Uterus (tissue), 3 donors: ENCODE measurements at regions not wholly inside any gene's neighbourhood (a gene's known extent, or its start where the extent isn't known, plus 50 kb on each side); places are given as distances from the start of the nearest gene placed in this dataset.

Experiments
- DNase-seq, 2 donors: peaks; one replicate each; pipeline ENCODE4 v3.0.0-alpha.2; 2019 to 2020
- H3K27ac ChIP-seq, 2 donors: fragments of 200-600 bp; sonication (generic); 1 replicate in 1 of 2; 2 replicates in 1 of 2; pipeline ENCODE4 v1.5.1; 2016 to 2018
- H3K27me3 ChIP-seq, 2 donors: fragments of 200-600 bp; sonication (generic); one replicate each; pipeline ENCODE4 v1.5.1; 2018 to 2019; ENCODE audit warnings: control low read depth in 1 of 2
- H3K36me3 ChIP-seq, 2 donors: fragments of 200-600 bp; sonication (generic); one replicate each; pipeline ENCODE4 v1.5.1; 2019; ENCODE audit warnings: control low read depth in 1 of 2
- H3K4me1 ChIP-seq, 2 donors: fragments of 200-600 bp; sonication (generic); one replicate each; pipeline ENCODE4 v1.5.1; 2018 to 2019; ENCODE audit warnings: control low read depth in 1 of 2
- H3K4me3 ChIP-seq, 2 donors: fragments of 200-600 bp; sonication (generic); 1 replicate in 1 of 2; 2 replicates in 1 of 2; pipeline ENCODE4 v1.5.1; 2018 to 2019; ENCODE audit warnings: mild to moderate bottlenecking in 1 of 2
- H3K9me3 ChIP-seq, 2 donors: fragments of 200-600 bp; sonication (generic); one replicate each; pipeline ENCODE4 v1.5.1; 2019; ENCODE audit warnings: control low read depth in 1 of 2
- POLR2A ChIP-seq, 2 donors: fragments of 450-650 bp; IDR thresholded peaks; one replicate each; pipeline ENCODE4 v1.6.1; 2016; ENCODE audit warnings: antibody characterized with exemption in 2 of 2, mild to moderate bottlenecking in 1 of 2, moderate library complexity in 1 of 2
- intact Hi-C: fragments of 100-400 bp; cut with DNase I; formaldehyde crosslinking; loops from one replicate; pipeline ENCODE4 v1.15.1; 2023; ENCODE audit warnings: low total_unique reads
- TF ChIP-seq, protein P1 (sequence below), 4 experiments: fragments of 200-600 bp in 2 of 4; fragments of 450-650 bp in 2 of 4; sonication (generic) in 2 of 4; IDR thresholded peaks; one replicate each; pipeline ENCODE4 v1.5.1; 2016 to 2019; ENCODE audit warnings: antibody characterized with exemption in 4 of 4, mild to moderate bottlenecking in 2 of 4, moderate library complexity in 1 of 4
- donor health status: DM: yes; HTN: yes; CAD: no.

- H3K27ac ChIP-seq: no peak overlapping the region
- DNase-seq: no peak
- no peaks in the 10 kb centered on the region for H3K27me3 ChIP-seq
- TF ChIP-seq, protein P1, sequence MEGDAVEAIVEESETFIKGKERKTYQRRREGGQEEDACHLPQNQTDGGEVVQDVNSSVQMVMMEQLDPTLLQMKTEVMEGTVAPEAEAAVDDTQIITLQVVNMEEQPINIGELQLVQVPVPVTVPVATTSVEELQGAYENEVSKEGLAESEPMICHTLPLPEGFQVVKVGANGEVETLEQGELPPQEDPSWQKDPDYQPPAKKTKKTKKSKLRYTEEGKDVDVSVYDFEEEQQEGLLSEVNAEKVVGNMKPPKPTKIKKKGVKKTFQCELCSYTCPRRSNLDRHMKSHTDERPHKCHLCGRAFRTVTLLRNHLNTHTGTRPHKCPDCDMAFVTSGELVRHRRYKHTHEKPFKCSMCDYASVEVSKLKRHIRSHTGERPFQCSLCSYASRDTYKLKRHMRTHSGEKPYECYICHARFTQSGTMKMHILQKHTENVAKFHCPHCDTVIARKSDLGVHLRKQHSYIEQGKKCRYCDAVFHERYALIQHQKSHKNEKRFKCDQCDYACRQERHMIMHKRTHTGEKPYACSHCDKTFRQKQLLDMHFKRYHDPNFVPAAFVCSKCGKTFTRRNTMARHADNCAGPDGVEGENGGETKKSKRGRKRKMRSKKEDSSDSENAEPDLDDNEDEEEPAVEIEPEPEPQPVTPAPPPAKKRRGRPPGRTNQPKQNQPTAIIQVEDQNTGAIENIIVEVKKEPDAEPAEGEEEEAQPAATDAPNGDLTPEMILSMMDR (IDR thresholded peaks at IDR 0.05): no peak
- TF ChIP-seq POLR2A (IDR thresholded peaks at IDR 0.05): no peak
- intact Hi-C loops: no loop called here
- no peak overlapping the region for H3K4me3 ChIP-seq
- no peaks in the 10 kb centered on the region for H3K4me1 ChIP-seq
- no peaks in the 10 kb centered on the region for H3K36me3 ChIP-seq
- no peaks in the 10 kb centered on the region for H3K9me3 ChIP-seq
Measured at GRCh38 chr11:69906453-69906907, 87.3 kb upstream of the FGF3 start.

GRCh38 chr11:69907611-69908010 is 88.4 kb upstream of the FGF3 start:
- no peak overlapping the region for H3K4me3 ChIP-seq
- H3K9me3 ChIP-seq: no peaks in the 10 kb centered on the region
- H3K4me1 ChIP-seq: no peaks in the 10 kb centered on the region
- H3K27ac ChIP-seq: no peak overlapping the region
- no peaks in the 10 kb centered on the region for H3K27me3 ChIP-seq
- TF ChIP-seq, protein P1 (IDR thresholded peaks at IDR 0.05): no peak
- no peak for TF ChIP-seq POLR2A (IDR thresholded peaks at IDR 0.05)
- H3K36me3 ChIP-seq: no peaks in the 10 kb centered on the region
- DNase-seq: no peak
- intact Hi-C loops: no loop called here

DNA sequence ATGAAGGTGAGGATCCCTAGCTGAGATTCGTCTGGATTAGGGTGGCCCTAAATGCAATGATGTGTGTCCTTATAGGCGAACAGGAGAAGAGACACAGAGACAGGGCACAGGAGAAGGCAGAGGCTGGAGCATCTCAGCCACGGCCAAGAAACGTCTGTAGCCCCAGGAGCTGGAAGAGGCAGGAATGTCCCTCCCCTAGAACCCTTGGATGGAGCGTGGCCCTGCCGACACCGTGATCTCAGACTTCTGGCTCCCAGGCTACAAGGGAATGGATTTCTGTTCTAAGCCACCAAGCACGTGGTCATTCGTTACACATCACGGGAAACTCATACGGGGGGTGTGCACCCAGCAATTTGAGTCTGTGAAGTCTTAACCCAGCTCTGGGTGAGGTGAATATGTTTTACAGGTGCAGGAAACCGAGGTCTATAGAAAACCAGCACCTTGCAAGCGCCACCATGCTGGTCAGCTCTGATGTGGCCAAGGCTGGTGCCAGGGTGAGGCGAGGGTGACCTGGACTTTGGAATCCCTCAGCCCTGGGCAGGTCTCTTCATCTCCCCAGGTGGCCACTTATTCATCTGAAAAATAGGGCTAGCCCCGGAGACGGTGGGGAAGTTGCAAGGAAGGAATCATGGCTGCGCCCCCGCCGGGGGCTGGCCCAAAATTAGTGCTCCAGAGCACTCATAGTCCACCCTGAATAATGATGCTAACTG is 89.5 kb upstream of the FGF3 start:
- Histone ChIP-seq H3K27ac (no peak overlapping the region), H3K9me3 (no peaks in the 10 kb centered on the region), H3K4me1 (no peaks in the 10 kb centered on the region), H3K27me3 (no peaks in the 10 kb centered on the region), H3K36me3 (no peaks in the 10 kb centered on the region), H3K4me3 (no peak overlapping the region)
- TF ChIP-seq POLR2A (IDR thresholded peaks at IDR 0.05): no peak
- TF ChIP-seq, protein P1 (IDR thresholded peaks at IDR 0.05): no peak
- intact Hi-C loops: no loop called here
- DNase-seq: no peak

- Histone ChIP-seq H3K4me1 (no peaks in the 10 kb centered on the region), H3K9me3 (no peaks in the 10 kb centered on the region), H3K4me3 (no peak overlapping the region), H3K36me3 (no peaks in the 10 kb centered on the region), H3K27me3 (no peaks in the 10 kb centered on the region), H3K27ac (no peak overlapping the region)
- DNase-seq: no peak
- intact Hi-C loops: no loop called here
- TF ChIP-seq, protein P1 (IDR thresholded peaks at IDR 0.05): peak; percentile 21 to 41 (median 34)
- TF ChIP-seq POLR2A (IDR thresholded peaks at IDR 0.05): no peak
Measured at GRCh38 chr11:69909561-69910518, 90.6 kb upstream of the FGF3 start.
